GM12892 (cell line): ENCODE measurements at regions not wholly inside any gene's neighbourhood (a gene's known extent, or its start where the extent isn't known, plus 50 kb on each side); places are given as distances from the start of the nearest gene placed in this dataset.

Source experiments
- POLR2A ChIP-seq: IDR thresholded peaks from 2 replicates; pipeline ENCODE4 v1.6.1; 2011; ENCODE audit warnings: low read depth, low read length, control low read depth
- TAF1 ChIP-seq: IDR thresholded peaks from 2 replicates; pipeline ENCODE4 v1.6.1; 2011; ENCODE audit warnings: low read depth, mild to moderate bottlenecking, control low read depth, low read length, borderline replicate concordance

DNA sequence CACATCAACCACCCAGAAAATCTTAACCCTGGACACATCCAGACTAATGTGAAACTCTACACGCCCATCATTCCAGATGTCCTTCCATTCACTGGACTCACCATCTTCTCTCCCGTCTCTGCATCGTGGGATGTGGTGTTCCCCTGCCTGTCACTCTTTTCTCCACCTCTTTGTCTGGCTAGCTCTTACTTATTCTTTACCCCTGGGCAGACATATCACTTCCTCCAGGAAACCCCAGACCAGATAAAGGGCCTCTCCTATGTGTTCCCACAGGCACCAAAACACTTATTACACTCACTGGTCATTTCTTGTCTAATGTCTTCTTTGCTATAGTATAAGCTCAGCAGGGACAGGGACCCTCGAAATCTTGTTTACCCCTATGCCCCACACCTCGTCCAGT, 109.3 kb upstream of the IPO5 start:
- TF ChIP-seq POLR2A (no peak), TAF1 (no peak)
